ENCODE measurements at regions not wholly inside any gene's neighbourhood (a gene's known extent, or its start where the extent isn't known, plus 50 kb on each side); places are given as distances from the start of the nearest gene placed in this dataset.

DNA sequence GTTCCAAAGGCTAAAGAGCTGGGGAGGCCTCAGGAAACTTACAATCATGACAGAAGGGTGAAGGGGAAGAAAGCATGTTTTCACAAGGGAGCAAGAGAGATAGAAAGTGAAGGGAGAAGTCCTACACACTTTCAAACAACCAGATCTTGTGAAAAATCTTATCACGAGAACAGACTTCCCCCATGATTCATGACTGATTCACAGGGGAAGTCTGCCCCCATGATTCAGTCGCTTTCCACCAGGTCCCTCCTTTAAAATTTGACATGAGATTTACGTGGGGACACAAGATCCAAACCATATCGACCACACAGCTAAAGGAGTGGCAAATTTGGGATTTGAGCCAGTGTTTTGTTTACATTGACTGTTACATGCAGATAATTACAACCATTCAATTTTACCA, 971.1 kb upstream of the HS3ST1 start:
- Histone ChIP-seq H2AFZ (replicated peaks; ENCODE audit: low read length, poor library complexity) (no peak overlapping the region), H3K9ac (ENCODE audit: low read depth, low read length) (no peak overlapping the region), H2BK15ac (ENCODE audit: low read depth, low read length) (no peak overlapping the region), H2AK5ac (ENCODE audit: low read depth, low read length) (no peak overlapping the region), H2BK120ac (ENCODE audit: low read depth, low read length) (no peak overlapping the region), H4K8ac (ENCODE audit: low read depth in 2 of 2, low read length in 2 of 2) (no peak overlapping the region), H3K9me1 (ENCODE audit: insufficient read depth, low read length) (no peaks in the 10 kb centered on the region), H3K4me2 (ENCODE audit: low read depth, low read length) (no peak overlapping the region), H2AK9ac (replicated peaks; ENCODE audit: low read depth, low read length, poor library complexity) (no peak overlapping the region), H4K5ac (ENCODE audit: low read depth, low read length) (no peak overlapping the region), H2BK20ac (ENCODE audit: low read depth, low read length) (no peak overlapping the region), H3K4me3 (ENCODE audit: insufficient read depth, low read depth, low read length) (no peak overlapping the region), H3K27ac (ENCODE audit: insufficient read depth, low read length) (no peak overlapping the region), H3K4me1 (ENCODE audit: control insufficient read depth, insufficient read depth, low read length) (no peaks in the 10 kb centered on the region), H4K20me1 (ENCODE audit: insufficient read depth, low read length) (no peaks in the 10 kb centered on the region), H4K91ac (ENCODE audit: insufficient read depth, low read depth, low read length) (no peak overlapping the region), H3K14ac (replicated peaks; ENCODE audit: low read depth, low read length) (no peak overlapping the region), H3K79me1 (ENCODE audit: low read depth in 1 of 2, low read length in 2 of 2) (no peaks in the 10 kb centered on the region), H3K36me3 (ENCODE audit: control insufficient read depth, insufficient read depth, low read length) (no peaks in the 10 kb centered on the region), H3K56ac (ENCODE audit: extremely low read depth, insufficient read depth, low read length) (no peak overlapping the region), H3K23ac (ENCODE audit: low read depth, low read length) (no peak overlapping the region), H2BK5ac (ENCODE audit: low read depth, low read length, poor library complexity, severe bottlenecking) (no peak overlapping the region), H3K9me3 (ENCODE audit: control insufficient read depth, insufficient read depth, low read length) (no peaks in the 10 kb centered on the region), H3K27me3 (ENCODE audit: control insufficient read depth, insufficient read depth, low read length) (no peaks in the 10 kb centered on the region), H3K4ac (ENCODE audit: low read depth, low read length) (no peak overlapping the region), H3K18ac (ENCODE audit: low read depth, low read length) (no peak overlapping the region)
- POLR2A ChIA-PET (ENCODE audit: unreplicated experiment) = no interaction called here
- no CpG with 5 or more reads among the region's 4 CpGs for WGBS, 2 experiments (ENCODE audit: extremely low coverage in 2 of 2, insufficient read length in 1 of 2)
- no TSS peak for BruUV-seq (replicated peaks)
- in situ Hi-C loops (cut with MboI; ENCODE audit: low sequenced_read_pairs) (no loop called here), dilution Hi-C loops (cut with HindIII; ENCODE audit: low sequenced_read_pairs, unreplicated experiment) (no loop called here), intact Hi-C loops (cut with micrococcal nuclease) (no loop called here)
- TF ChIP-seq POLR2A (IDR thresholded peaks at IDR 0.05; ENCODE audit: low read depth, low read length) = no peak
- TF ChIP-seq RFX5 (IDR thresholded peaks at IDR 0.05; ENCODE audit: low read depth, low read length) = no peak
- TF ChIP-seq BHLHE40 (IDR thresholded peaks at IDR 0.05; ENCODE audit: low read depth, low read length) = no peak
- TF ChIP-seq, protein P1, sequence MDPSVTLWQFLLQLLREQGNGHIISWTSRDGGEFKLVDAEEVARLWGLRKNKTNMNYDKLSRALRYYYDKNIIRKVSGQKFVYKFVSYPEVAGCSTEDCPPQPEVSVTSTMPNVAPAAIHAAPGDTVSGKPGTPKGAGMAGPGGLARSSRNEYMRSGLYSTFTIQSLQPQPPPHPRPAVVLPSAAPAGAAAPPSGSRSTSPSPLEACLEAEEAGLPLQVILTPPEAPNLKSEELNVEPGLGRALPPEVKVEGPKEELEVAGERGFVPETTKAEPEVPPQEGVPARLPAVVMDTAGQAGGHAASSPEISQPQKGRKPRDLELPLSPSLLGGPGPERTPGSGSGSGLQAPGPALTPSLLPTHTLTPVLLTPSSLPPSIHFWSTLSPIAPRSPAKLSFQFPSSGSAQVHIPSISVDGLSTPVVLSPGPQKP (IDR thresholded peaks at IDR 0.05; ENCODE audit: borderline replicate concordance, low read depth, low read length) = no peak
- no peak for TF ChIP-seq MAZ (IDR thresholded peaks at IDR 0.05; ENCODE audit: borderline replicate concordance, low read depth, low read length)
- TF ChIP-seq, protein P2, sequence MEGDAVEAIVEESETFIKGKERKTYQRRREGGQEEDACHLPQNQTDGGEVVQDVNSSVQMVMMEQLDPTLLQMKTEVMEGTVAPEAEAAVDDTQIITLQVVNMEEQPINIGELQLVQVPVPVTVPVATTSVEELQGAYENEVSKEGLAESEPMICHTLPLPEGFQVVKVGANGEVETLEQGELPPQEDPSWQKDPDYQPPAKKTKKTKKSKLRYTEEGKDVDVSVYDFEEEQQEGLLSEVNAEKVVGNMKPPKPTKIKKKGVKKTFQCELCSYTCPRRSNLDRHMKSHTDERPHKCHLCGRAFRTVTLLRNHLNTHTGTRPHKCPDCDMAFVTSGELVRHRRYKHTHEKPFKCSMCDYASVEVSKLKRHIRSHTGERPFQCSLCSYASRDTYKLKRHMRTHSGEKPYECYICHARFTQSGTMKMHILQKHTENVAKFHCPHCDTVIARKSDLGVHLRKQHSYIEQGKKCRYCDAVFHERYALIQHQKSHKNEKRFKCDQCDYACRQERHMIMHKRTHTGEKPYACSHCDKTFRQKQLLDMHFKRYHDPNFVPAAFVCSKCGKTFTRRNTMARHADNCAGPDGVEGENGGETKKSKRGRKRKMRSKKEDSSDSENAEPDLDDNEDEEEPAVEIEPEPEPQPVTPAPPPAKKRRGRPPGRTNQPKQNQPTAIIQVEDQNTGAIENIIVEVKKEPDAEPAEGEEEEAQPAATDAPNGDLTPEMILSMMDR (conservative IDR thresholded peaks at IDR 0.05; ENCODE audit: low read depth, low read length) = no peak
- TF ChIP-seq SMC3 (IDR thresholded peaks at IDR 0.05; ENCODE audit: low read depth, low read length) = no peak
- TF ChIP-seq MAFK (IDR thresholded peaks at IDR 0.05; ENCODE audit: low read depth, low read length) = no peak
- no peak for TF ChIP-seq RCOR1 (IDR thresholded peaks at IDR 0.05; ENCODE audit: insufficient replicate concordance, low read length)
- TF ChIP-seq FOS (IDR thresholded peaks at IDR 0.05; ENCODE audit: low read depth, low read length) = no peak
- CTCF ChIA-PET = no interaction called here
- no peak for ATAC-seq (ENCODE audit: low read depth)
- no peak for DNase-seq
